UCSD-AML1 (cell line): ENCODE measurements at regions not wholly inside any gene's neighbourhood (a gene's known extent, or its start where the extent isn't known, plus 50 kb on each side); places are given as distances from the start of the nearest gene placed in this dataset.
"Not testable (repeated sequence)": the region's sequence is repeated elsewhere in the genome, so short reads cannot be mapped to it uniquely, and the experiment has no call there.

Source experiments
- DNase-seq: peaks from one replicate; lab custom pipeline; 2025; ENCODE audit not compliant: unreplicated experiment; lab: John Stamatoyannopoulos, UW

DNA sequence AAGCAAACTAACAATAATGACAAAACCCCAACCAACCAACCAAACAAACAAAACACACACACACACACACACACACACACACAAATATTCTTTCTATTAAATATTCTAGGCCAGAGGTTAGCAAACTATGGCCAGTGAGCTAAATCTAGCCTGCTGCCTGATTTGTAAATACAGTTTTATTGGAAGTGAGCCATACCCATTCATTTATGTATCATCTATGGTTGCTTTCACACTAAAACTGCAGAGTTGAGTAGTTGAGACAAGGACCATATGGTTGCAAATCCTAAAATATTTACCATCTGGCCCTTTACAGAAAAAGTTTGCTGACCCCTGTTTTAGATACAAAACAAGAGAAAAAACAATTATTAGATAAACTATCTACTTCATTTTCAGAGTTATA is 620.5 kb upstream of the SEMA6A start:
- DNase-seq = no peak

DNA sequence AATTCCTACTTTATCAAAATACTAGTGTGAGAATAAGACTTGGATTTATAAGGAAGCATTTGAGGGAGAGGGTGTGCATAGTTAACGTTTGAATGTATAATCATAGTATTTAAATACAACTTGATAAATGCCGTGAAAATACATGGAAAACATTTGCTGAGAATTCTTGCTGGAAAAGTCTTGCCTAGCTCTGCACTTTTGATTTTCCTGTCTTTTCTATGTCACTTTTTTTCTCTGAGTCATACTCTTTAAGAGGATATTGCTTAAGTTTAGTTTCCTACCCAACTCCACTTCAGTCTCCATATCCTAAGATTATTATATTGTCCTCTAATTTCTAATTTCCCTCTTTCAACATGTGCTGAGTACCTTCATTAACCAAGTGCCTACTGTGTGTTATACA is 616.6 kb upstream of the SEMA6A start:
- DNase-seq = no peak

DNA sequence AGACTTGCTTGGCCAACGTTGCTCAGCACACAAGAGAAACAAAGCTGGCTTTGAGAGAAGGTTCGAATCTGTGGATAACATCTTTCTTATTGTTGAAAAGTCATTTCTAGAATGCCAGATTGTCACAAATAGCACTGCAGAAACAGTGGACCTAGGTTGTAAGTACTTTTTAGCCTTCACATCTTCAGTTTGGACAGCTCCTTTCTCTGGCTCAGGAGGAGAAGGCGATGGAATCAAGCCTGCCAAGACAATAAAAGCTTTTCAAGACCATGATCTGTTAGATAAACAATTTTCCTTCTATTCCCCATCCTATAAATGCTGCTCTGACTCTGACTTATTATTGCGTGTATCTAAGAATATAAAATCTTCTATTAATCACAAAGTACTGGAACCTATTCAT is 615.2 kb upstream of the SEMA6A start:
- DNase-seq = no peak

DNA sequence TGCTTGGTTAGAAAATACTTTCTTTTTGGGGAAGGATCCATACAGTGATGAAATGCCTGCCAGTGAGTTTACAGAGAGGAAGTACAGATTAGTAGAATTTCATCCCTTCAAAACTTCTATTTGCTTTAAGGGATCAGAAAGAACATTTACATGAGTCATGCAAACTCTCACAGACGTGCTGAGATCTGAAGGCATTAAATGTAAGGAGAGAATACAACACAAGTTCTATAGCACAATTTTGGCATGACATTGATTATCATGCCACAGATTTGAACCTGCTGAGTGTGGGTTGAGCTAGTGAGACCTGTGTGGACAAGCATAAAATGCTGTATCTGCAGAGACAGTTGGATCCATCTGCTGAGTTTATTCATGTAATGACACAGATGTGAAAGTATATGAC is 613.6 kb upstream of the SEMA6A start:
- DNase-seq = no peak

DNA sequence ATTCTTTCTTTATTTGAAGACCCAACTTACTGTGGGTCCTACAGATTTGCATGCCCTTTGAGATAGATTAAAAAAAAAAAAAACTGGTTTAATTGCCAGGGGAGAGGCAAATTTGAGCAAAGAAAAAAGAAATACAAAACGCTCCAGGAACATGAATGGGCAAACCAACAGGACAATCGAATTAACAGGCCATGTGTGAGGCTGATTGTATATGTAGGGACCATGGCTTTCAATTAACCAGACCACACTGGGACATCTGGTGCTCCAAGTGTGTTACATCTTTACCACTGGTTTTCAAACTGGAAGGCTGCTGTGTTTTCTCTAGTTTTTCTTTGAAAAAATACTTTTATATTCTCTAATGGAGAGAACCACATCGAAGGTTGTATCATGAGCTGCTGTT is 612.1 kb upstream of the SEMA6A start:
- DNase-seq = no peak

DNA sequence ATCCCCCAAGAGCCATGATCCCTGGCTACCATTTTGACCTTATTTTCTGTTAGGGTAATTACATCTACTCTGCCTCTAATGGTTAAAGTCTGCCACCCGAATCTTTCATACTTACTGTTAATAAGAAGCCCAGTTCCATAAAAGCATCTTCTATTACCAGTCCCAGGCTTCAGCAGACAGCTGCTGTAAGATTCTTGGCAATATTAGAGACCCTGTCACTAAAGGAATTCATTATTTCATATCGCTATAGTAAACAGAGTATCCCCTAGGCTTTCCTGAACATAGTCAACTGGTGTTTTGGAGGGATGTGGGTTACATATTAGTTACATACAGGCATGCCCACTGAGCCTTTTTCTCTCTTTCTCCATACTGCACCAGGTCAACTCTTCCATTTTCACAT is 608.7 kb upstream of the SEMA6A start:
- DNase-seq = no peak

DNA sequence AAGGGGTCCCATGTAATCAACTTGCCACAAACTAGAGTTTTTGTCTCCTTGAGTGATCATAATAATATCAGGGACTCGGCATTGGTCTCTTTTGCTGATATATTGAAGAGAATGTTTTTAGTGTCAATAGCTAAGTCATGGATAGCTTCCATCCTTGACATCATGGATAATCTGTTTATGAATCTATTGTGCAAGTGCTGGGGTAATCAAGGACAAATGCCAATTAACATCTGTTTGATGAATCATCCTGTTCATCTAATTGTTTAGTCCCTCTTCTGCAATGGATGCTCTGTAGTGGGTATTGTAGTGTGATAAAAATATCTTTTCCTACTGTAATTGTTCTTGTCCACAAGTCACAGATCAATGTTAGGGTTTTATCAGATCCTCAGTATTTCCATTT is 607.5 kb upstream of the SEMA6A start:
- no peak for DNase-seq

DNA sequence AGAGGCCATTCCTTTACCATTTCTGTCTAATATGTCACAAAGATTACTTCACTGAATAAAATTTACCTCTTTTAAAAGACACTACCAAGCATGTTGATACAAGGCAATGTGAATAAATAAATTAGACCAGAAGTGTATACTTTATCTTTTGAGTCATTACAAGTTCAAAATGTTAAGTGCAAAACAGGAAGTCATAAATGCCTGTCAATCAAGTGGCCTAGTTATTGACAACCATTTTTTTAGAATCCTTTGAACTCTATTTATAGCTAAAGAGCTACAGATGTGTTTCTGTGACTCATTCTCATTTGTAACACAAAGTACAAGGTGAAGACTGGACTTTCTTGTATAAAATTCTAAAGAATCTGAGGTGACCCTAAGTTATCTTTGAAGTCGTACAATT is 602.7 kb upstream of the SEMA6A start:
- no peak for DNase-seq

DNA sequence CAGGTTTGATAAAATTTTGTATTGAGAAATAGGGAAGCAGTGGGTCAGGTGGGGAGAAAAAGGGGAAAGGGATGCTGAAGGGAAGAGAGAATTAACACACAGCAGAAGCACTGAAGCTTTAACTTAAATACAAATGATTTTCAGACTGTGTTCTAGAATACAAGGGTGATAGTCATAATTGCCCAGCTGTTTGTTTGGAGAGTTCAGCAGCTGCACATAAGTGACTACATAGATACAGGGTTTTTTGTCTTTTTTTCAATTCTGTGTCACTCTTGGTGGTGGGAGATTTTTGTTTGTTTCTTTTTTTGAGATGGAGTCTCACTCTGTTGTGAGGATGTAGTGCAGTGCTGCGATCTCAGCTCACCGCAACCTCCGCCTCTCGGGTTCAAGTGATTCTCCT is 590.4 kb upstream of the SEMA6A start:
- DNase-seq = no peak

DNA sequence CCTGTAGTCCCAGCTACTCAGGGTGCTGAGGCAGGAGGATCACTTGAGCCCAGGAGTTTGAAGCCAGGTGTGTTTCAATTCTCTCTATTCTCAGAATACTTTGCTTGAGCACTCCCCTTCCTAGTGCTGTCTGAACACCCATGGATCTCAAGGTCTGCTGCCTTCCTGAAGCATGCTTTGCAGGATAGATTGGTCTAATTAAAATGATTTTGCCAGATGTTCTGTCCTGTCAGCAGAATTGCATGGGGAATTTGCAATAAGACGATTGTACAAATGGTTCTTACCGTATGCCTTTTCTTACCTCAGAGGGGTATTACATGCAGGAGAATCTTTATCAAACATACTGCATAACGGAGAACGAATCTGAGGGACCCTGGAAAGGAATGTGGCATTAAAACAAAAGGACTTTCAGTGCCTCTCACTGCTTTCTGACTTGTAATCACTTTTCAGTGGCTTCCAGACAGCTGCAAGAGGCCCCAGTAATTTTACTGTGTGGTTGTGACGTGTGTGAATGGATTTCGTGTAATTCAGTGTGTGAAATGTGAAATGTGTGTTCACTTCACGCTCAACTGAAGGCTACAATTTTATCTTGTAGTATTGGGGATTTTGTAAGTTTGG is 587.2 kb upstream of the SEMA6A start:
- DNase-seq = no peak

DNA sequence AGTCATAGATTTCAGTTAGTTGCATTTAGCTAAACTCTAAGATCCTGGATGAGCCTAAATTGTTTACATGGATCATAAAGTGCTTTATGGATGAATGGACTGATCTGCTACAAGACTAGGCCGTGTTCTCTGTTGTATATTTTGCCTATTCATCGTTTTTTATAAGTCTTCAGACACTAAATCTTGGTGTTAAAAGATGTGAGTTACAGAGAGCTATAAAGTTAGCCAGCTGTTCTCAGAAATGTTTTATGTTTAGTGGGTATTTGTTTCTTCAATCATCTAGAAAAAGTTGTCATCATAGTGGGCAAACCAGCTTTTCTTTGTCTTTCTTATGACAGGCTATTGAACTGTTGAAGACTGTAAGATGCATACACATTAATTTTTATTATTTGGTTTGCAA is 585.8 kb upstream of the SEMA6A start:
- DNase-seq = no peak

DNA sequence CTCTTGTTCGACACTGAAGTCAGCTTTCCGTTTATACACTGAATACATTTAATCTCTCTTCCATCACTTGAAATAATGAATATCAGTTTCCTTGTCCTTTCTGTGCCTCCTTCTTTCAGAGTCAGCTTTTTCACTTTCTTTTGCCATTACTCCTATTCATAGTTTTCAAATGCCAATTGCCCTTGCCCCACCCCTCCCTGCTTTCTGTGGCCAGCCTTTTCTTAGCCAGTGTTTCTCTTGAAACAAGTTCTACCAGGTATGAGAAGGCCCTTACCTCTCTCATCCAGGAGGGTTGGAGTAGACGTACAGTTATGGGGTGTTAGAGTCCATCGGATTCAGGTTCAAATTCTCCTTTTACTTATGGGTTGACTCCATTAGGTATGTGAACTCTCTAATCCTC is 574.7 kb upstream of the SEMA6A start:
- DNase-seq = no peak

DNA sequence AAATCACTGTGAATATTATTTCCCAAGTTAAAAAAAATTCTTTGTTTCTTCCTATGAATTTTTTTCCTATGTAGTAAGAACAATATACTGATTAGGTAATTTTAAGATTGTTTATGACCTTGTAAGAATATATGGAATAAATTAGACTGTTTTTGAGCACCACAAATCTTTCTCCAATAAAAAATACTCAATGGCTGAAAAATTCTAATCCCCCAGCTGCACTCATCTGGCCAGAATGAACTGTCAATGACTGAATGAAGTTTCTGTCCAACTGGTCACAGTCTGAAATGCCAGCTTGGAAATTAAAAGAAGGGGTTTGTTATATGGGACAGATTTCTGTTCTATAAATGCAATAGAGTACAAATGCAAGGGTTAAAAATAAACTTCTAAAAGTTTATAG is 569.5 kb upstream of the SEMA6A start:
- no peak for DNase-seq

DNA sequence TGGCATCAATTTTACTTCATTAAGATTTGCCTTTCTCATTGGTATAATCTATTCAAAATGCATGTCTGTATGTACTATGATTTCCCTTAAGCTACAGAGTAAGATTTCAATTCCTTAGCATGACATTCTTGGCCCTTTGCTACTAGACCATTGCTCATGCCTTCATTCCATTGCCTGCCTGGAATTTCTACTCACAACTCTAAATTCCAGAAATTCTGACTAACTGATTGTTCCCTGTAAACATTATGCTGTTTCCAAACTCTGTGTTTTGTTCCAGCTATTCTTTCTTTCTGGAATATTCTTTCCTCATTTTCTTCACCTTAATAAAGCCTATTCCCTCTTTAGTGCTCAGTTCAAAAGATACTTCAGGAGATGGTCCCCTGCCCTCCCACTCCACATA is 568.8 kb upstream of the SEMA6A start:
- no peak for DNase-seq

DNA sequence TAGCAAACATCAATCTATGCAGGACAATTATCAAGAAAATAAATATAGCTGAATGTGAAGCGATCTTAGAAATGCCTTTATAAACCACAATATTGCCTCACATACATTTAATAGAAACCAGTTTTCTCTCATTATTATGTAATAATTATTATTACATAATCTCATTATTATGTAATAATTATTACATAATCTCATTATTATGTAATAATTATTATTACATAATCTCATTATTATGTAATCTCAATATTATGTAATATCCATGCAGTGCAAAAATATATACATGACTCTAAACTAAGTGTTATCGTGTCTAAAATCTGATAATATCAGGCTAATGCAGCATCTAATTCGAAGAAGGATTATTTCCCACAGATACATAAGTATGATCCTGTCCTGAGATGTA is 563.9 kb upstream of the SEMA6A start:
- no peak for DNase-seq

DNA sequence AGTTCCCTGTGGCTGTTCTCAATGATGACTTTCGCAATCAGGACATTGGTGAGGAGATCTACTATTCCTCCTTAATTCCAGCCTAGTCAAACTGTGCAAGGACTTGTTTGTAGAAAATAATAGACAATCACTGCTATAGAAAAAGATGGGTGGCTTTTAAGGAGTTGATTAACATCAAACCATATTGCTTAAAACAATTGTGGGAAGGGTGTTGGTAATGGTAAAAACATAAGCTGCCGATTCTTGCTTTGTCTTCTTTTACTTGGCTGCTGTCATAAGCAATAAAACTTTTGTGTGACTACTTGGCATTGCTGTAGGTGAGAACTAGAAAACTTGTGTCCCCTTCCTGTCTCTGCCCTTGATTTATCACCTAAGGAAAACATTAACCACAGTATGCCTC is 561.2 kb upstream of the SEMA6A start:
- no peak for DNase-seq

DNA sequence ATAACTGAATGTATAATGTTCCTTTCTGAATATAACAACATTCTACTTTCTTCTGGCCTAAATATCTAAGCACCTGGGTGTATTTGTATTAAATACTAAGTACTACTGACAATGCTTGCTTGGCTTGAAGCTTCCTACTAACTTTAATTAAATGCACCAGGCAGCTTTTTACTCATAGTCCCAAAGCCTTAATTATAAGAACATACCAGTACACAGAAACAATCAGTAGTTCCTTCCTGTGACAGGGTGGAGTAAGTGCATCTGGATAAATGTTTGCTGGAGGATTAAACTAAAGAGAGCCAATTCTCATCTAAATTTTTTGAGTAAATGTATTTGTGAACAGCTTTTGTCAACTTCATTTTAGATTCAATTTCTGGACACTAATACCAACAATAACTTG is 558.6 kb upstream of the SEMA6A start:
- no peak for DNase-seq

DNA sequence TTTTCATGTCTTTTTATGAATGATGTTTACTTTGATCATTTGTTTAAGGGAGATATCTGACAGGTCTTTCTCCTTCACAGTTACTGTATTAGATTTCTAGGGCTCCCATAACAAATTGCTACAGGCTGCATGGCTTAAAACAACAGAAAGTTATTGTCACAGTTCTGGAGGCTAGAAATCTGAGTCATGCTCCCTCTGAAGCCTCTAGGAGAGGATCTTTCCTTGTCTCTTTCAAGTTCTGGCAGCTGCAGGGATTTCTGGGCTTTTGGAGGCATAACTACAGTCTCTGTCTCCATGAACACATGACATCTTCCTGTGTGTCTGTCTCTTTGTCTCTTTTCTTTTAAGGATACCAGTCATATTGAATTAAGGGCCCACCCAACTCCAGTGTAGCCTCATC is 557.3 kb upstream of the SEMA6A start:
- no peak for DNase-seq

DNA sequence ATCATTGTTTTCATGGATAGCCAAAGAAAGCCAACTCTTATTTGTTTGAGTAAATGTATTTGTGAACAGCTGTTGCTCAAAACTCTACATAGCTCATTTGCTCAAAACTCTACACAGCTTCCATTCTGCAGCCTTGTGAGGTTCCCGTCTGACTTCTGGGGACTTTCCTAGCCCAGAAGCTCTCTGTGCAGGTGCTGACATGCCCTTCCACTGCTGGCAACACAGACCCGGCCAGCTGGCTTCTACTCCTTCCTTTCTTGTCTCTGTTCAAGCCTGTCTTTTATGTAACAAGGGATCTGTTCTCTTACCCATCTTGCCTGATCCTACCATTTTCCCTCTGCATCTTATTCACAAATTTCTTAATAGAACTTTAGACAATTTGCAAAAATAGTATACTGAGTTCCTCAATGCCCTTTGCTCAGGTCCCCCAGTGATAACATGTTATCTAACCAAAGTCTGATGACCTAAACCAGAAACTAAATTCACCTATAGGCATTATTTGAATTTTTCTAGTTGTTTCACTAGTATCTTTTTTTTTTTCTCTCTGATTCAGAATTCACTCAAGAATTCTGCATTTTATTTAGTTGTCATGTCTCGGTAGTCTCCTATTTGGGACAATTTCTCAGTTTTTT is 556.5 kb upstream of the SEMA6A start:
- DNase-seq = no peak

DNA sequence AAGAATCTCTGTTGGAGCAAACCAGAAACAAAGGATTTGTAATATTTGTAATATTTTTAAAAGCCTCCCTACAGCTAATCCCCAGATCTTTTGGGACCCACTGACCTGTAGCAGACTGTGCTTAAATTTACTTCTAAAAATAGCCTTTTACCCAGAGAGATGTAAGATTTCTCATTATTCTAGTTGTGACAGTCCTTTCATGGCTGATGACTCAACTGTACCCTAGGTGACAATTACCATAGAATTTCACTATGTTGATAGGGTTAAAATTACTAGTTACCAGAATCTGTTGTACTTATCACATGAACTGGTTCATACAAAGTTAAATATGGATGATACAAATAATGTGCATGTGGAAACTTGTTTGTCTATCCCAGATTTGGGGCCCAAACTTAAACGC is 543.9 kb upstream of the SEMA6A start:
- DNase-seq = no peak

DNA sequence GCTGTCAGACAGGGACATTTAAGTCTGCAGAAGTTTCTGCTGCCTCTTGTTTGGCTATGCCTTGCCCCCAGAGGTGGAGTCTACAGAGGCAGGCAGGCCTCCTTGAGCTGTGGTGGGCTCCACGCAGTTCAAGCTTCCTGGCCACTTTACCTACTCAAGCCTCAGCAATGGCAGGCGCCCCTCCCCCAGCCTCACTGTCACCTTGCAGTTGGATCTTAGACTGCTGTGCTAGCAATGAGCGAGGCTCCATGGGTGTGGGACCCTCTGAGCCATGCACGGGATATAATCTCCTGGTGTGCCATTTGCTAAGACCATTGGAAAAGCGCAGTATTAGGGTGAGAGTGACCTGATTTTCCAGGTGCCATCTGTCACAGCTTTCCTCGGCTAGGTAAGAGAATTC is 542.7 kb upstream of the SEMA6A start:
- DNase-seq = not testable (repeated sequence)

DNA sequence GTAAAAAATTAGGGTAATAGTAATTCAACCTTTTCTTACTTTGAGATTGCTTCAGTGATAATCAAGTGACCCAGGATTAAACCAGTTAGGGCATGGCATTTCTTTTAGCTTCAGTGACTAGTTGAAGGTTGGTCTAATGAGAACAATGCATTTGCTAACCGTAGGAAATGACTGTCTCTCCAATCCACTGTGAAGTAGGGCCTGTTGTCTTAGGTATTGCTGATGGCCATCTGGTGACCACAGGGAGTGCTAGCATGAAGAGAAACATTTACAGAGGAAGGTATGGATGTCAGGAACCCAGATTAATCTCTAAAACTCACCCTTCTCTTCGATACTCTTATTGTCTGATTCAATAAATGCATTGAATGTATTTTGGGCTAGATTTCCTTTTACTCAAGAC is 535.9 kb upstream of the SEMA6A start:
- DNase-seq = no peak

DNA sequence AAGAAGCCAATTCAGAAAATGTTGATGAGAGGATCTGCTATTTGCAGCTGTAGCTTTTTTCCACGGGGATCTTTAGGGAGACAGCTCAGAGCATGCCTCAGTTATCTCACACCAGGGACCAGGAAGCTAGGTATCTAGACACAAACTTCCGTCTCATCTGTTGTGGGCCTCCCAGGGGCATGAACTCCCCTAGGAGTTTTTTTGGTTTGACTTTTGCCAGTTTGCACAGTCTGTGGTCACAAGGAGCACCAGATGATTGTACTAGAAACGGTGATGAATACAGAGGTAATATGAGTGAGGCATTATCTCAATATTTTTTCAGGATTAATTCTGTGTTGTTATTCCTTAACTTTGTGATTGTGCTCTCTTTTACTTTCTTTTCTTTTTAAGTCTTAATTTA is 533.2 kb upstream of the SEMA6A start:
- DNase-seq = no peak
